K562 (cell line): ENCODE measurements at regions not wholly inside any gene's neighbourhood (a gene's known extent, or its start where the extent isn't known, plus 50 kb on each side); places are given as distances from the start of the nearest gene placed in this dataset.

Source experiments
- ATAC-seq: fragments of 200-7000 bp; cut with Tn5 transposase; 3 replicates; pipeline ENCODE4 v1.9.1; 2020; ENCODE audit warnings: moderate library complexity
- BruUV-seq: library from RNA; stranded (reverse); fragments of 400-500 nt; replicated peaks from 2 replicates; lab custom pipeline; 2021; lab: Mats Ljungman, UMichigan
- CTCF ChIA-PET: fragments of 300-600 bp; formaldehyde crosslinking; extraction: SDS; loops from one replicate; lab custom pipeline; 2021; ENCODE audit warnings: low intra/inter-chr PET ratio; lab: Yijun Ruan, JAX
- POLR2A ChIA-PET: fragments of 300-600, 350-650 bp; sonication (Branson Sonifier 250); formaldehyde crosslinking; extraction: SDS; loops from one replicate; lab custom pipeline; 2021; ENCODE audit warnings: antibody characterized with exemption, inconsistent platforms; lab: Yijun Ruan, JAX
- DNase-seq, 4 experiments: peaks; one replicate each; pipeline versions ENCODE4 v3.0.0 to v3.0.0-alpha.2; 2011 to 2018; ENCODE audit warnings: low spot score in 3 of 4, mixed read lengths in 3 of 4; ENCODE audit errors: extremely low read depth in 1 of 4
- FAIRE-seq: peaks from 2 replicates; lab custom pipeline; 2011; peaks lifted over from hg19 to GRCh38; lab: Jason Lieb, UNC
- H2AFZ ChIP-seq: 2 replicates; pipeline ENCODE4 v1.6.0; 2011; ENCODE audit warnings: low read depth, low read length, control low read depth, inconsistent platforms
- H3K27ac ChIP-seq: fragments of 200-600 bp; 3 replicates; pipeline ENCODE4 v1.8.0; 2011; ENCODE audit warnings: low read depth, mild to moderate bottlenecking, control low read depth, inconsistent platforms, low read length, moderate library complexity, mixed read lengths; ENCODE audit errors: extremely low read depth
- H3K27me3 ChIP-seq, 2 experiments: fragments of 300-600 bp in 1 of 2; 2 replicates in 1 of 2; 3 replicates in 1 of 2; pipeline versions ENCODE4 v1.6.0 to v1.8.0; 2011; ENCODE audit warnings: inconsistent platforms in 2 of 2, low read length in 2 of 2, mild to moderate bottlenecking in 1 of 2, mixed read lengths in 1 of 2, moderate library complexity in 1 of 2; ENCODE audit not compliant: control insufficient read depth in 2 of 2, insufficient read depth in 2 of 2
- H3K36me3 ChIP-seq: fragments of 300-600 bp; 3 replicates; pipeline ENCODE4 v1.8.0; 2011; ENCODE audit warnings: mild to moderate bottlenecking, low read length, inconsistent platforms; ENCODE audit not compliant: control insufficient read depth, insufficient read depth
- H3K4me1 ChIP-seq, 2 experiments: fragments of 200-600 bp in 1 of 2; replicated peaks in 1 of 2; 2 replicates in 1 of 2; 3 replicates in 1 of 2; pipeline versions ENCODE4 v1.5.1 to v1.8.0; 2011; ENCODE audit warnings: inconsistent platforms in 2 of 2, low read length in 2 of 2, mild to moderate bottlenecking in 1 of 2, mixed read lengths in 1 of 2, moderate library complexity in 1 of 2; ENCODE audit not compliant: control insufficient read depth in 2 of 2, insufficient read depth in 2 of 2
- H3K4me2 ChIP-seq: 2 replicates; pipeline ENCODE4 v1.6.1; 2011; ENCODE audit warnings: low read length, control low read depth, inconsistent platforms, mixed read lengths; ENCODE audit not compliant: insufficient read depth
- H3K4me3 ChIP-seq: fragments of 200-600 bp; sonication (generic), shearing (Covaris generic); 2 replicates; pipeline ENCODE4 v1.5.1; 2016; ENCODE audit warnings: control low read depth, inconsistent platforms
- H3K79me2 ChIP-seq: fragments of 200-600 bp; 3 replicates; pipeline ENCODE4 v1.8.0; 2011; ENCODE audit warnings: low read length, inconsistent platforms; ENCODE audit not compliant: control insufficient read depth, insufficient read depth
- H3K9ac ChIP-seq, 2 experiments: 2 replicates each; pipeline versions ENCODE4 v1.6.0 to v1.6.1; 2011; ENCODE audit warnings: low read depth in 2 of 2, low read length in 2 of 2, control low read depth in 1 of 2, inconsistent platforms in 1 of 2, mild to moderate bottlenecking in 1 of 2, mixed read lengths in 1 of 2; ENCODE audit not compliant: insufficient read depth in 1 of 2
- H3K9me1 ChIP-seq: one replicate; pipeline ENCODE4 v1.6.0; 2011; ENCODE audit warnings: inconsistent platforms, mild to moderate bottlenecking, low read length, moderate library complexity; ENCODE audit not compliant: control insufficient read depth, insufficient read depth
- H3K9me3 ChIP-seq: replicated peaks from 2 replicates; pipeline ENCODE4 v1.5.1; 2011; ENCODE audit warnings: low read depth, low read length, inconsistent platforms; ENCODE audit not compliant: control insufficient read depth, insufficient read depth
- H4K20me1 ChIP-seq: replicated peaks from 2 replicates; pipeline ENCODE4 v1.6.1; 2011; ENCODE audit warnings: low read length, inconsistent platforms, mixed read lengths; ENCODE audit not compliant: control insufficient read depth, insufficient read depth
- ARHGAP35 ChIP-seq: fragments of 450-650 bp; IDR thresholded peaks from 2 replicates; pipeline ENCODE4 v1.6.1; 2018; ENCODE audit not compliant: partially characterized antibody
- CBFA2T3 ChIP-seq: fragments of 450-650 bp; IDR thresholded peaks from 2 replicates; pipeline ENCODE4 v1.6.1; 2017
- FOXP4 ChIP-seq: sonication (generic); formaldehyde crosslinking; IDR thresholded peaks from 2 replicates; pipeline ENCODE4 v1.8.0; 2022; ENCODE audit warnings: mild to moderate bottlenecking, missing genetic modification reagents, borderline replicate concordance
- HNRNPUL1 ChIP-seq: fragments of 200-400 bp; formaldehyde crosslinking; IDR thresholded peaks from 2 replicates; pipeline ENCODE4 v1.6.1; 2017; ENCODE audit warnings: low read length
- MBD1 ChIP-seq: fragments of 250-450 bp; sonication (Bioruptor Pico); IDR thresholded peaks from 2 replicates; pipeline ENCODE4 v1.8.0; 2022; ENCODE audit warnings: inconsistent platforms
- POLR2A ChIP-seq: fragments of 450-650 bp; conservative IDR thresholded peaks from 2 replicates; pipeline ENCODE4 v1.6.1; 2016
- SAP30 ChIP-seq: fragments of 200-600 bp; sonication (generic); IDR thresholded peaks from 2 replicates; pipeline ENCODE4 v1.6.1; 2012; ENCODE audit warnings: borderline replicate concordance, low read depth, mild to moderate bottlenecking, moderate library complexity, low read length, control low read depth, inconsistent platforms; ENCODE audit not compliant: insufficient read depth, poor library complexity, severe bottlenecking
- ZBTB9 ChIP-seq: fragments of 450-650 bp; formaldehyde crosslinking; IDR thresholded peaks from 2 replicates; pipeline ENCODE4 v1.4.0; 2020; ENCODE audit warnings: mild to moderate bottlenecking, moderate library complexity
- ZNF354B ChIP-seq: fragments of 250-450 bp; sonication (Bioruptor Pico); IDR thresholded peaks from 2 replicates; pipeline ENCODE4 v1.4.0; 2020
- ZNF639 ChIP-seq, 2 experiments: fragments of 200-800 bp in 1 of 2; sonication (Bioruptor generic) in 1 of 2; sonication (generic) in 1 of 2; formaldehyde crosslinking in 1 of 2; IDR thresholded peaks in 1 of 2; conservative IDR thresholded peaks in 1 of 2; 2 replicates each; pipeline versions ENCODE4 v1.5.0 to v1.6.1; 2016 to 2020; ENCODE audit warnings: missing compliant biosample characterization in 1 of 2, missing genetic modification characterization in 1 of 2, missing genetic modification reagents in 1 of 2
- WGBS: fragments of 100-300 bp; shearing (Covaris generic); methylation state at CpG from one replicate; pipeline ENCODE4 v1.1.6; 2016; ENCODE audit warnings: low coverage, mixed read lengths; ENCODE audit not compliant: insufficient coverage; ENCODE audit errors: missing lambda C conversion rate; 5-methylcytosine and 5-hydroxymethylcytosine counted together
- in situ Hi-C: fragments of 300-500 bp; cut with MboI; formaldehyde crosslinking; loops from 4 replicates; pipeline ENCODE4 v1.15.0; 2018; ENCODE audit warnings: inconsistent platforms, mixed read lengths
- intact Hi-C: fragments of 100-400 bp; cut with micrococcal nuclease; formaldehyde crosslinking; loops from 2 replicates; pipeline ENCODE4 v1.14.2; 2022
- TF ChIP-seq, protein P1 (sequence below): conservative IDR thresholded peaks from 2 replicates; pipeline ENCODE4 v1.6.1; 2011; ENCODE audit warnings: low read depth, mild to moderate bottlenecking, low read length; ENCODE audit not compliant: control insufficient read depth
- TF ChIP-seq, protein P2 (sequence below): sonication (generic); formaldehyde crosslinking; IDR thresholded peaks from 2 replicates; pipeline ENCODE4 v1.8.1; 2023; ENCODE audit warnings: mild to moderate bottlenecking, missing genetic modification reagents, moderate library complexity

DNA sequence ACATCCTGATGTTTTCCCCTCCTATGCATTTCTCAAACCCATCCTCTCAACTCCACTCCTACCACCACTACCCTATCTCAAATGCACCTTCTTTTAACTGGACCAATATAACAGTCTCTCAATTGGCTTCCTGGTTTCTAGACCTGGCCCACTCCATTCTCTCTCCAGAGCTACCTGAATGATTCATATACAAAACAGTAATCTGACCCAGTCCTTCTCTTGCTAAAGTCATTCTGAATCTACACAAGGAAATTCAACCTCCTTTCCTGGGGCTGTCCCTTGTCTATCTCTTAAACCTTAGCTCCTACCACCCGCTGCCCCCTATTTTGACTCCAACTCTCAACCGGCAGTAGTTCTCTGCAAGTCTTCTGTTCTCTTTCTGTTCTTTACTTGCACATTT is 97.2 kb downstream of the PCSK1 start:
- Histone ChIP-seq H4K20me1 (no peaks in the 10 kb centered on the region), H2AFZ (0 out of 2 replicates have a peak overlapping the region, but pooled peaks have one; percentile 17), H3K9ac (no peak overlapping the region), H3K9me3 (no peaks in the 10 kb centered on the region), H3K27ac (no peak overlapping the region), H3K4me2 (no peak overlapping the region), H3K4me1 (peaks cover 0 to 4% of the 10 kb centered on the region in 2 experiments; a peak in 2 of 5 replicates), H3K9me1 (no peaks in the 10 kb centered on the region), H3K79me2 (no peaks in the 10 kb centered on the region), H3K4me3 (no peak overlapping the region), H3K36me3 (no peaks in the 10 kb centered on the region), H3K27me3 (peaks cover 5 to 12% of the 10 kb centered on the region in 2 experiments; a peak in 4 of 5 replicates)
- intact Hi-C loops (loop anchor here (1.0 to 10.0 kb wide), 6 partner anchors 161 to 694 kb away; partner anchors contain the start of gene ELL2), in situ Hi-C loops (loop anchor here (5.0 to 25.0 kb wide), 2 partner anchors 474 to 699 kb away; partner anchors contain the start of gene RFESD)
- no peak for FAIRE-seq
- 49% methylated on average over 2 of the region's 2 CpGs for WGBS
- no peak; the same call in 2 of the 3 replicates for ATAC-seq
- ChIA-PET POLR2A (interaction anchor here (0.5 kb wide), 1 partner anchor 516 kb away, joined by 3 read pairs; no protein-coding TSS in a partner anchor), CTCF (interaction anchor here (0.9 to 2.7 kb wide), 4 partner anchors 444 to 1367 kb away, joined by 3 to 26 read pairs (median 6); no protein-coding TSS in a partner anchor)
- no peak for DNase-seq
- BruUV-seq, result no TSS peak
- no peak for TF ChIP-seq HNRNPUL1
- TF ChIP-seq POLR2A, result no peak
- TF ChIP-seq, protein P1, sequence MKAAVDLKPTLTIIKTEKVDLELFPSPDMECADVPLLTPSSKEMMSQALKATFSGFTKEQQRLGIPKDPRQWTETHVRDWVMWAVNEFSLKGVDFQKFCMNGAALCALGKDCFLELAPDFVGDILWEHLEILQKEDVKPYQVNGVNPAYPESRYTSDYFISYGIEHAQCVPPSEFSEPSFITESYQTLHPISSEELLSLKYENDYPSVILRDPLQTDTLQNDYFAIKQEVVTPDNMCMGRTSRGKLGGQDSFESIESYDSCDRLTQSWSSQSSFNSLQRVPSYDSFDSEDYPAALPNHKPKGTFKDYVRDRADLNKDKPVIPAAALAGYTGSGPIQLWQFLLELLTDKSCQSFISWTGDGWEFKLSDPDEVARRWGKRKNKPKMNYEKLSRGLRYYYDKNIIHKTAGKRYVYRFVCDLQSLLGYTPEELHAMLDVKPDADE, result no peak
- TF ChIP-seq FOXP4 (CRISPR knock-in tag), result no peak
- no peak for TF ChIP-seq ZBTB9 (CRISPR knock-in tag)
- no peak for TF ChIP-seq ZNF639 (CRISPR knock-in tag; conservative IDR thresholded peaks at IDR 0.05 in 1 of 2, IDR thresholded peaks at IDR 0.05 in 1 of 2)
- no peak for TF ChIP-seq MBD1
- TF ChIP-seq SAP30, result no peak
- no peak for TF ChIP-seq ZNF354B
- TF ChIP-seq ARHGAP35, result no peak
- no peak for TF ChIP-seq CBFA2T3
- TF ChIP-seq, protein P2, sequence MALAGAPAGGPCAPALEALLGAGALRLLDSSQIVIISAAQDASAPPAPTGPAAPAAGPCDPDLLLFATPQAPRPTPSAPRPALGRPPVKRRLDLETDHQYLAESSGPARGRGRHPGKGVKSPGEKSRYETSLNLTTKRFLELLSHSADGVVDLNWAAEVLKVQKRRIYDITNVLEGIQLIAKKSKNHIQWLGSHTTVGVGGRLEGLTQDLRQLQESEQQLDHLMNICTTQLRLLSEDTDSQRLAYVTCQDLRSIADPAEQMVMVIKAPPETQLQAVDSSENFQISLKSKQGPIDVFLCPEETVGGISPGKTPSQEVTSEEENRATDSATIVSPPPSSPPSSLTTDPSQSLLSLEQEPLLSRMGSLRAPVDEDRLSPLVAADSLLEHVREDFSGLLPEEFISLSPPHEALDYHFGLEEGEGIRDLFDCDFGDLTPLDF (CRISPR knock-in tag), result no peak
